K562 (cell line): ENCODE measurements at regions not wholly inside any gene's neighbourhood (a gene's known extent, or its start where the extent isn't known, plus 50 kb on each side); places are given as distances from the start of the nearest gene placed in this dataset.

ENCODE experiments used
- ETV5 ChIP-seq: sonication (generic); formaldehyde crosslinking; IDR thresholded peaks from 2 replicates; pipeline ENCODE4 v1.4.0; 2020; ENCODE audit warnings: low read depth, mild to moderate bottlenecking, missing genetic modification reagents
- EZH2 ChIP-seq: IDR thresholded peaks from 2 replicates; pipeline ENCODE4 v1.6.1; 2012; ENCODE audit warnings: low read depth, mild to moderate bottlenecking, inconsistent platforms, low read length, borderline replicate concordance
- GTF2A2 ChIP-seq: IDR thresholded peaks from 2 replicates; pipeline ENCODE4 v1.6.1; 2016; ENCODE audit warnings: mild to moderate bottlenecking, missing genetic modification characterization, missing compliant biosample characterization
- HDAC1 ChIP-seq, 2 experiments: fragments of 450-650 bp; IDR thresholded peaks; 2 replicates each; pipeline ENCODE4 v1.6.1; 2016 to 2017; ENCODE audit warnings: inconsistent platforms in 1 of 2, mild to moderate bottlenecking in 1 of 2, moderate library complexity in 1 of 2
- KDM4B ChIP-seq, 2 experiments: fragments of 450-650 bp in 1 of 2; sonication (generic) in 1 of 2; IDR thresholded peaks; 2 replicates each; pipeline ENCODE4 v1.6.1; 2016 to 2017; ENCODE audit warnings: borderline replicate concordance in 2 of 2, antibody characterized with exemption in 1 of 2, low read depth in 1 of 2, mild to moderate bottlenecking in 1 of 2
- KHSRP ChIP-seq: fragments of 450-650 bp; IDR thresholded peaks from 2 replicates; pipeline ENCODE4 v1.6.1; 2017
- NONO ChIP-seq, 2 experiments: fragments of 200-400 bp in 1 of 2; fragments of 450-650 bp in 1 of 2; formaldehyde crosslinking in 1 of 2; IDR thresholded peaks; 2 replicates each; pipeline ENCODE4 v1.6.1; 2017; ENCODE audit warnings: low read depth in 2 of 2, mild to moderate bottlenecking in 2 of 2, moderate library complexity in 2 of 2, low read length in 1 of 2
- PPARD ChIP-seq: fragments of 250-450 bp; sonication (Bioruptor Pico); IDR thresholded peaks from 2 replicates; pipeline ENCODE4 v1.8.0; 2022; ENCODE audit warnings: inconsistent platforms, mild to moderate bottlenecking, moderate library complexity
- RAD51 ChIP-seq: fragments of 450-650 bp; IDR thresholded peaks from 2 replicates; pipeline ENCODE4 v1.7.1; 2016; ENCODE audit warnings: low read depth, mild to moderate bottlenecking, borderline replicate concordance
- RCOR1 ChIP-seq, 2 experiments: IDR thresholded peaks; 2 replicates each; pipeline ENCODE4 v1.6.1; 2012; ENCODE audit warnings: low read depth in 2 of 2, low read length in 2 of 2, borderline replicate concordance in 1 of 2, improper control_type of control experiment in 1 of 2
- SETDB1 ChIP-seq: IDR thresholded peaks from one replicate; pipeline ENCODE4 v1.6.1; 2012; ENCODE audit warnings: low read length, control low read depth, inconsistent platforms
- SRSF1 ChIP-seq: fragments of 200-400 bp; formaldehyde crosslinking; IDR thresholded peaks from 2 replicates; pipeline ENCODE4 v1.6.1; 2017; ENCODE audit warnings: mild to moderate bottlenecking, low read depth, low read length, moderate library complexity
- U2AF1 ChIP-seq: fragments of 200-400 bp; formaldehyde crosslinking; optimal IDR thresholded peaks from 2 replicates; pipeline ENCODE3; 2017; ENCODE audit warnings: mild to moderate bottlenecking, low read depth, low read length, moderate library complexity
- ZBTB1 ChIP-seq: sonication (generic); formaldehyde crosslinking; IDR thresholded peaks from 2 replicates; pipeline ENCODE4 v1.8.1; 2023; ENCODE audit warnings: missing genetic modification reagents, low read depth, mild to moderate bottlenecking, borderline replicate concordance
- ZC3H4 ChIP-seq: sonication (generic); formaldehyde crosslinking; IDR thresholded peaks from 2 replicates; pipeline ENCODE4 v1.9.0; 2021; ENCODE audit warnings: missing genetic modification reagents, borderline replicate concordance
- ZNF561 ChIP-seq: fragments of 450-650 bp; formaldehyde crosslinking; conservative IDR thresholded peaks from 2 replicates; pipeline ENCODE4 v1.4.0; 2020; ENCODE audit warnings: mild to moderate bottlenecking, moderate library complexity
- ZNF778 ChIP-seq: fragments of 450-650 bp; formaldehyde crosslinking; IDR thresholded peaks from 2 replicates; pipeline ENCODE4 v1.4.0; 2020; ENCODE audit warnings: mild to moderate bottlenecking, moderate library complexity
- TF ChIP-seq, protein P1 (sequence below): fragments of 200-800 bp; sonication (Bioruptor generic); IDR thresholded peaks from 2 replicates; pipeline ENCODE4 v1.6.1; 2017; ENCODE audit warnings: missing genetic modification characterization, missing compliant biosample characterization
- TF ChIP-seq, protein P2 (sequence below): fragments of 450-650 bp; IDR thresholded peaks from one replicate; pipeline ENCODE4 v1.6.1; 2018; ENCODE audit warnings: mild to moderate bottlenecking, moderate library complexity; ENCODE audit not compliant: partially characterized antibody
- TF ChIP-seq, protein P3 (sequence below): fragments of 250-450 bp; sonication (Bioruptor Pico); IDR thresholded peaks from 2 replicates; pipeline ENCODE4 v1.8.0; 2021; ENCODE audit warnings: borderline replicate concordance, mild to moderate bottlenecking, moderate library complexity; ENCODE audit not compliant: poor library complexity, severe bottlenecking
- TF ChIP-seq, protein P4 (sequence below): fragments of 250-450 bp; sonication (Bioruptor Pico); IDR thresholded peaks from 2 replicates; pipeline ENCODE4 v1.5.0; 2021; ENCODE audit warnings: mild to moderate bottlenecking, borderline replicate concordance

DNA sequence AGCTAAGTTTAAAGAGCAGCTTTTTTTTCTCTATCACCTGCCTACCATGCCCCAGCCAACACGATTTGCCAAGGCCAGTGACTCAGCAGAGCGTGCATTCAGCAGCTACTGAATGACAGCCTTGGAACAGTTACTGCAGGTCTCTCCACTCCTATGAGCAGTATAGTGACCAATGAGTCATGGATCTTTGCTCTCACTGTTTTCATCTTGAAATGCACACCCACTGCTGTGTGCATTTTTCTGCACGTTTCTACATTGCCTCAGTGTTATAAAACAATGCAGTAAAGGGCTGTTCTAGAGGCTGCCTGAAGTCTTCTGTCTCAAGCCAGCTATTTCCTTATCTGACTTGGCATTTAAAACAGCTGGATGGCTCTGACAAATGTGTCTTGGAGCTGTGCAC is 66.0 kb upstream of the C4orf54 start (continued):
- TF ChIP-seq, protein P1, sequence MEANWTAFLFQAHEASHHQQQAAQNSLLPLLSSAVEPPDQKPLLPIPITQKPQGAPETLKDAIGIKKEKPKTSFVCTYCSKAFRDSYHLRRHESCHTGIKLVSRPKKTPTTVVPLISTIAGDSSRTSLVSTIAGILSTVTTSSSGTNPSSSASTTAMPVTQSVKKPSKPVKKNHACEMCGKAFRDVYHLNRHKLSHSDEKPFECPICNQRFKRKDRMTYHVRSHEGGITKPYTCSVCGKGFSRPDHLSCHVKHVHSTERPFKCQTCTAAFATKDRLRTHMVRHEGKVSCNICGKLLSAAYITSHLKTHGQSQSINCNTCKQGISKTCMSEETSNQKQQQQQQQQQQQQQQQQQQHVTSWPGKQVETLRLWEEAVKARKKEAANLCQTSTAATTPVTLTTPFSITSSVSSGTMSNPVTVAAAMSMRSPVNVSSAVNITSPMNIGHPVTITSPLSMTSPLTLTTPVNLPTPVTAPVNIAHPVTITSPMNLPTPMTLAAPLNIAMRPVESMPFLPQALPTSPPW, result no peak
- TF ChIP-seq SETDB1 (no peak), KDM4B (IDR thresholded peaks at IDR 0.05; ENCODE audit: borderline replicate concordance in 2 of 2, low read depth in 1 of 2) (no peak), SRSF1 (no peak), ETV5 (no peak), ZBTB1 (CRISPR knock-in tag) (no peak), GTF2A2 (tag) (no peak), ZNF778 (CRISPR knock-in tag) (no peak), HDAC1 (IDR thresholded peaks at IDR 0.05) (0 out of 4 replicates have a peak, but pooled peaks of 1 of the 2 experiments have one; percentile 50), KHSRP (no peak), EZH2 (no peak), RAD51 (no peak), NONO (IDR thresholded peaks at IDR 0.05; ENCODE audit: low read depth in 2 of 2, low read length in 1 of 2) (no peak), U2AF1 (no peak), RCOR1 (IDR thresholded peaks at IDR 0.05; ENCODE audit: borderline replicate concordance in 1 of 2, low read depth in 2 of 2, low read length in 2 of 2) (peak in 1 of 2 experiments; percentile 11; a peak in 1 of 4 replicates), ZNF561 (CRISPR knock-in tag) (no peak), PPARD (CRISPR knock-in tag) (no peak), ZC3H4 (CRISPR knock-in tag) (no peak)
- TF ChIP-seq, protein P2, sequence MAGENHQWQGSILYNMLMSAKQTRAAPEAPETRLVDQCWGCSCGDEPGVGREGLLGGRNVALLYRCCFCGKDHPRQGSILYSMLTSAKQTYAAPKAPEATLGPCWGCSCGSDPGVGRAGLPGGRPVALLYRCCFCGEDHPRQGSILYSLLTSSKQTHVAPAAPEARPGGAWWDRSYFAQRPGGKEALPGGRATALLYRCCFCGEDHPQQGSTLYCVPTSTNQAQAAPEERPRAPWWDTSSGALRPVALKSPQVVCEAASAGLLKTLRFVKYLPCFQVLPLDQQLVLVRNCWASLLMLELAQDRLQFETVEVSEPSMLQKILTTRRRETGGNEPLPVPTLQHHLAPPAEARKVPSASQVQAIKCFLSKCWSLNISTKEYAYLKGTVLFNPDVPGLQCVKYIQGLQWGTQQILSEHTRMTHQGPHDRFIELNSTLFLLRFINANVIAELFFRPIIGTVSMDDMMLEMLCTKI, result no peak
- TF ChIP-seq, protein P3, sequence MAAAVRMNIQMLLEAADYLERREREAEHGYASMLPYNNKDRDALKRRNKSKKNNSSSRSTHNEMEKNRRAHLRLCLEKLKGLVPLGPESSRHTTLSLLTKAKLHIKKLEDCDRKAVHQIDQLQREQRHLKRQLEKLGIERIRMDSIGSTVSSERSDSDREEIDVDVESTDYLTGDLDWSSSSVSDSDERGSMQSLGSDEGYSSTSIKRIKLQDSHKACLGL, result no peak
- TF ChIP-seq, protein P4, sequence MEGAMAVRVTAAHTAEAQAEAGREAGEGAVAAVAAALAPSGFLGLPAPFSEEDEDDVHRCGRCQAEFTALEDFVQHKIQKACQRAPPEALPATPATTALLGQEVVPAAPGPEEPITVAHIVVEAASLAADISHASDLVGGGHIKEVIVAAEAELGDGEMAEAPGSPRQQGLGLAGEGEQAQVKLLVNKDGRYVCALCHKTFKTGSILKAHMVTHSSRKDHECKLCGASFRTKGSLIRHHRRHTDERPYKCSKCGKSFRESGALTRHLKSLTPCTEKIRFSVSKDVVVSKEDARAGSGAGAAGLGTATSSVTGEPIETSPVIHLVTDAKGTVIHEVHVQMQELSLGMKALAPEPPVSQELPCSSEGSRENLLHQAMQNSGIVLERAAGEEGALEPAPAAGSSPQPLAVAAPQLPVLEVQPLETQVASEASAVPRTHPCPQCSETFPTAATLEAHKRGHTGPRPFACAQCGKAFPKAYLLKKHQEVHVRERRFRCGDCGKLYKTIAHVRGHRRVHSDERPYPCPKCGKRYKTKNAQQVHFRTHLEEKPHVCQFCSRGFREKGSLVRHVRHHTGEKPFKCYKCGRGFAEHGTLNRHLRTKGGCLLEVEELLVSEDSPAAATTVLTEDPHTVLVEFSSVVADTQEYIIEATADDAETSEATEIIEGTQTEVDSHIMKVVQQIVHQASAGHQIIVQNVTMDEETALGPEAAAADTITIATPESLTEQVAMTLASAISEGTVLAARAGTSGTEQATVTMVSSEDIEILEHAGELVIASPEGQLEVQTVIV, result no peak
